Panc1 (cell line): ENCODE measurements at regions not wholly inside any gene's neighbourhood (a gene's known extent, or its start where the extent isn't known, plus 50 kb on each side); places are given as distances from the start of the nearest gene placed in this dataset.

Experiments
- ATAC-seq: fragments of 200-7000 bp; cut with Tn5 transposase; 2 replicates; pipeline ENCODE4 v1.9.1; 2020; ENCODE audit warnings: mild to moderate bottlenecking, moderate library complexity
- BruUV-seq: library from RNA; stranded (reverse); fragments of 400-500 nt; replicated peaks from 2 replicates; lab custom pipeline; 2021; lab: Mats Ljungman, UMichigan
- CTCF ChIA-PET: fragments of 300-600 bp; sonication (Branson Sonifier 250); formaldehyde crosslinking; loops from one replicate; lab custom pipeline; 2022; ENCODE audit warnings: antibody characterized with exemption; lab: Charles Lee
- POLR2A ChIA-PET: fragments of 300-600 bp; sonication (Branson Sonifier 250); formaldehyde crosslinking; loops from one replicate; lab custom pipeline; 2022; ENCODE audit warnings: antibody characterized with exemption; lab: Charles Lee
- DNase-seq: peaks from one replicate; pipeline ENCODE4 v3.0.0-alpha.2; 2010; ENCODE audit warnings: low read depth, low spot score
- H3K27ac ChIP-seq: 2 replicates; pipeline ENCODE4 v1.5.1; 2011; ENCODE audit warnings: mild to moderate bottlenecking, low read length, inconsistent platforms
- H3K27me3 ChIP-seq: fragments of 200-500 bp; sonication (Bioruptor generic); 2 replicates; pipeline ENCODE4 v1.6.0; 2014; ENCODE audit warnings: low read length, inconsistent platforms; ENCODE audit not compliant: control insufficient read depth, insufficient read depth
- H3K36me3 ChIP-seq: fragments of 200-500 bp; sonication (Bioruptor generic); 2 replicates; pipeline ENCODE4 v1.5.1; 2014; ENCODE audit warnings: inconsistent platforms, mild to moderate bottlenecking, low read length, moderate library complexity; ENCODE audit not compliant: control insufficient read depth, insufficient read depth
- H3K4me1 ChIP-seq: 2 replicates; pipeline ENCODE4 v1.5.1; 2011; ENCODE audit warnings: inconsistent platforms, mild to moderate bottlenecking, low read length, moderate library complexity; ENCODE audit not compliant: control insufficient read depth, insufficient read depth
- H3K4me3 ChIP-seq, 2 experiments: 2 replicates each; pipeline ENCODE4 v1.5.1; 2011 to 2012; ENCODE audit warnings: low read depth in 2 of 2, low read length in 2 of 2, mild to moderate bottlenecking in 2 of 2, inconsistent platforms in 1 of 2, moderate library complexity in 1 of 2
- H3K9me3 ChIP-seq: fragments of 200-500 bp; sonication (Bioruptor generic); 2 replicates; pipeline ENCODE4 v1.5.1; 2014; ENCODE audit warnings: low read depth, mild to moderate bottlenecking, inconsistent platforms, low read length, moderate library complexity; ENCODE audit not compliant: control insufficient read depth, insufficient read depth
- POLR2AphosphoS5 ChIP-seq: IDR thresholded peaks from 2 replicates; pipeline ENCODE4 v1.6.1; 2012; ENCODE audit warnings: mild to moderate bottlenecking, low read depth, low read length, moderate library complexity
- SIN3A ChIP-seq: IDR thresholded peaks from 2 replicates; pipeline ENCODE4 v1.6.1; 2012; ENCODE audit warnings: low read depth, mild to moderate bottlenecking, low read length, moderate library complexity, borderline replicate concordance; ENCODE audit not compliant: insufficient read depth
- TCF7L2 ChIP-seq: IDR thresholded peaks from 2 replicates; pipeline ENCODE4 v1.6.1; 2011; ENCODE audit warnings: mild to moderate bottlenecking, low read depth, low read length, inconsistent platforms
- in situ Hi-C: cut with HindIII; loops from 2 replicates; pipeline ENCODE4 v1.10.0; 2016; ENCODE audit warnings: low sequenced_read_pairs, low pct_unique_long_range_greater_than_20kb
- intact Hi-C: fragments of 100-400 bp; cut with micrococcal nuclease; formaldehyde crosslinking; loops from one replicate; pipeline ENCODE4 v1.10.0; 2022; ENCODE audit not compliant: unreplicated experiment
- TF ChIP-seq, protein P1 (sequence below): fragments of 450-650 bp; IDR thresholded peaks from 2 replicates; pipeline ENCODE4 v1.5.1; 2017; ENCODE audit warnings: mild to moderate bottlenecking
- TF ChIP-seq, protein P2 (sequence below), 2 experiments: IDR thresholded peaks; 2 replicates each; pipeline ENCODE4 v1.6.1; 2011 to 2012; ENCODE audit warnings: low read depth in 2 of 2, control low read depth in 1 of 2, low read length in 1 of 2, mild to moderate bottlenecking in 1 of 2, moderate library complexity in 1 of 2; ENCODE audit not compliant: insufficient read depth in 1 of 2

DNA sequence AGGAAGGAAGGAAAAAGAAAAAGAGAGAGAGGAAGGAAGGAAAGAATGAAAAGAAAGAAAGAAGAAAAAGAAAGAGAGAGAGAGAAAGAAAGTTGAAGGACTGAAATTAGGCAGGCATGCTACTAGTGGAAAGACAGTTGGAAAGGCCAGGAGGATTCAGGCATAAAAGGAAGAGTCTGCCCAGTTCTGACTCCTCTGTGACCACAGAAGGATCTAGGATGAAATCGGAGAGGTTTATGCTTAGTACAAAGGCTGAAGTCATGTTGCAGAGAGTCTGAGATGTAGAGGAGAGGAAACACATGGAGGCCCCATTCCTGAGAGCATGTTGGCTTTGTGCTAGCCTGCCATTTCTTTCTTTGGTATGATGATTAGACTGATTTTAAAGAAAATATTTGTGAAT lies 246.5 kb upstream of the ARGLU1 start:
- Histone ChIP-seq H3K4me1 (no peaks in the 10 kb centered on the region), H3K27me3 (no peaks in the 10 kb centered on the region), H3K9me3 (no peaks in the 10 kb centered on the region), H3K4me3 (no peak overlapping the region), H3K27ac (no peak overlapping the region), H3K36me3 (no peaks in the 10 kb centered on the region)
- in situ Hi-C loops (no loop called here), intact Hi-C loops (no loop called here)
- ATAC-seq = no peak
- DNase-seq = no peak
- TF ChIP-seq POLR2AphosphoS5 = no peak
- no peak for TF ChIP-seq SIN3A
- TF ChIP-seq, protein P1, sequence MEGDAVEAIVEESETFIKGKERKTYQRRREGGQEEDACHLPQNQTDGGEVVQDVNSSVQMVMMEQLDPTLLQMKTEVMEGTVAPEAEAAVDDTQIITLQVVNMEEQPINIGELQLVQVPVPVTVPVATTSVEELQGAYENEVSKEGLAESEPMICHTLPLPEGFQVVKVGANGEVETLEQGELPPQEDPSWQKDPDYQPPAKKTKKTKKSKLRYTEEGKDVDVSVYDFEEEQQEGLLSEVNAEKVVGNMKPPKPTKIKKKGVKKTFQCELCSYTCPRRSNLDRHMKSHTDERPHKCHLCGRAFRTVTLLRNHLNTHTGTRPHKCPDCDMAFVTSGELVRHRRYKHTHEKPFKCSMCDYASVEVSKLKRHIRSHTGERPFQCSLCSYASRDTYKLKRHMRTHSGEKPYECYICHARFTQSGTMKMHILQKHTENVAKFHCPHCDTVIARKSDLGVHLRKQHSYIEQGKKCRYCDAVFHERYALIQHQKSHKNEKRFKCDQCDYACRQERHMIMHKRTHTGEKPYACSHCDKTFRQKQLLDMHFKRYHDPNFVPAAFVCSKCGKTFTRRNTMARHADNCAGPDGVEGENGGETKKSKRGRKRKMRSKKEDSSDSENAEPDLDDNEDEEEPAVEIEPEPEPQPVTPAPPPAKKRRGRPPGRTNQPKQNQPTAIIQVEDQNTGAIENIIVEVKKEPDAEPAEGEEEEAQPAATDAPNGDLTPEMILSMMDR = no peak
- no peak for TF ChIP-seq TCF7L2
- TF ChIP-seq, protein P2, sequence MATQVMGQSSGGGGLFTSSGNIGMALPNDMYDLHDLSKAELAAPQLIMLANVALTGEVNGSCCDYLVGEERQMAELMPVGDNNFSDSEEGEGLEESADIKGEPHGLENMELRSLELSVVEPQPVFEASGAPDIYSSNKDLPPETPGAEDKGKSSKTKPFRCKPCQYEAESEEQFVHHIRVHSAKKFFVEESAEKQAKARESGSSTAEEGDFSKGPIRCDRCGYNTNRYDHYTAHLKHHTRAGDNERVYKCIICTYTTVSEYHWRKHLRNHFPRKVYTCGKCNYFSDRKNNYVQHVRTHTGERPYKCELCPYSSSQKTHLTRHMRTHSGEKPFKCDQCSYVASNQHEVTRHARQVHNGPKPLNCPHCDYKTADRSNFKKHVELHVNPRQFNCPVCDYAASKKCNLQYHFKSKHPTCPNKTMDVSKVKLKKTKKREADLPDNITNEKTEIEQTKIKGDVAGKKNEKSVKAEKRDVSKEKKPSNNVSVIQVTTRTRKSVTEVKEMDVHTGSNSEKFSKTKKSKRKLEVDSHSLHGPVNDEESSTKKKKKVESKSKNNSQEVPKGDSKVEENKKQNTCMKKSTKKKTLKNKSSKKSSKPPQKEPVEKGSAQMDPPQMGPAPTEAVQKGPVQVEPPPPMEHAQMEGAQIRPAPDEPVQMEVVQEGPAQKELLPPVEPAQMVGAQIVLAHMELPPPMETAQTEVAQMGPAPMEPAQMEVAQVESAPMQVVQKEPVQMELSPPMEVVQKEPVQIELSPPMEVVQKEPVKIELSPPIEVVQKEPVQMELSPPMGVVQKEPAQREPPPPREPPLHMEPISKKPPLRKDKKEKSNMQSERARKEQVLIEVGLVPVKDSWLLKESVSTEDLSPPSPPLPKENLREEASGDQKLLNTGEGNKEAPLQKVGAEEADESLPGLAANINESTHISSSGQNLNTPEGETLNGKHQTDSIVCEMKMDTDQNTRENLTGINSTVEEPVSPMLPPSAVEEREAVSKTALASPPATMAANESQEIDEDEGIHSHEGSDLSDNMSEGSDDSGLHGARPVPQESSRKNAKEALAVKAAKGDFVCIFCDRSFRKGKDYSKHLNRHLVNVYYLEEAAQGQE (IDR thresholded peaks at IDR 0.05; ENCODE audit: insufficient read depth in 1 of 2, low read depth in 2 of 2, low read length in 1 of 2) = no peak
- no TSS peak for BruUV-seq
- POLR2A ChIA-PET = no interaction called here
- CTCF ChIA-PET = no interaction called here

GRCh38 chr13:106810069-106810468 lies 242.1 kb upstream of the ARGLU1 start:
- POLR2A ChIA-PET = no interaction called here
- H3K27me3 ChIP-seq = no peaks in the 10 kb centered on the region
- no peaks in the 10 kb centered on the region for H3K4me1 ChIP-seq
- H3K9me3 ChIP-seq = no peaks in the 10 kb centered on the region
- no peak overlapping the region for H3K4me3 ChIP-seq
- no TSS peak for BruUV-seq
- H3K27ac ChIP-seq = no peak overlapping the region
- ATAC-seq (no peak), DNase-seq (no peak)
- TF ChIP-seq, protein P1 = no peak
- TF ChIP-seq, protein P2 (IDR thresholded peaks at IDR 0.05; ENCODE audit: insufficient read depth in 1 of 2, low read depth in 2 of 2, low read length in 1 of 2) = no peak
- TF ChIP-seq TCF7L2 (no peak), SIN3A (no peak), POLR2AphosphoS5 (no peak)
- in situ Hi-C loops = no loop called here
- intact Hi-C loops = no loop called here
- CTCF ChIA-PET = interaction anchor here (0.5 kb wide), 1 partner anchor 273 kb away, joined by 3 read pairs; no protein-coding TSS in a partner anchor
- no peaks in the 10 kb centered on the region for H3K36me3 ChIP-seq
